ENCODE measurements at regions not wholly inside any gene's neighbourhood (a gene's known extent, or its start where the extent isn't known, plus 50 kb on each side); places are given as distances from the start of the nearest gene placed in this dataset.

DNA sequence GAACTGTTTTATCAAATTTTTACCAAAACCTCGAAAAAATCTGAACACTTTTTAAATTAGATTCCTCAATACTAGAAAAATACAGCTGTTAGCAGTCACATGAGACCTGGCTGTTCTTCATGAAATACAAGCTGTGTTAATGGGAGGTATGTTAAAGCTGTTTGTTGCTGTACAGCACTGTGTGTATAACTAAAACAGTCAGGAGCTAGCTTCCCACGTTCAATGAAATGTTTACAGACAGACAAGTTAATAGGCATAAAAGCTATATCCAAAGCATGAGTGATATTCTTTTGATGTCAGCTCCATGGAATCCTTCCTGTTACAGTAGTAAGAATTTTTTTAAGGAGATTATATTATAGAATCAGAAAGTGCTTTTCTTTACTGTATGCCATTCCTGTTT, 223.2 kb upstream of the FOXD3 start:
- H3K18ac ChIP-seq (ENCODE audit: low read length), result no peak overlapping the region
- no peak for DNase-seq (ENCODE audit: low spot score)
- no peaks in the 10 kb centered on the region for H3K9me3 ChIP-seq (replicated peaks in 1 of 2; ENCODE audit: control insufficient read depth in 2 of 2, insufficient read depth in 1 of 2, low read depth in 1 of 2, low read length in 2 of 2)
- H2BK120ac ChIP-seq (ENCODE audit: low read depth, low read length), result no peak overlapping the region
- no peak overlapping the region for H2BK12ac ChIP-seq (ENCODE audit: low read length)
- no peak overlapping the region for H3K4ac ChIP-seq (ENCODE audit: low read length)
- H2AK5ac ChIP-seq (ENCODE audit: low read depth, low read length), result no peak overlapping the region
- no peak overlapping the region for H3K27ac ChIP-seq (replicated peaks; ENCODE audit: low read length)
- peaks cover 0 to 18% (median 0%) of the 10 kb centered on the region in 3 experiments for H3K27me3 ChIP-seq (ENCODE audit: control insufficient read depth in 3 of 3, insufficient read depth in 3 of 3, low read depth in 1 of 3, low read length in 3 of 3)
- H2BK5ac ChIP-seq (ENCODE audit: low read length), result no peak overlapping the region
- H2AFZ ChIP-seq (ENCODE audit: low read length), result no peak overlapping the region
- no peak overlapping the region for H3K9ac ChIP-seq (ENCODE audit: low read depth, low read length, poor library complexity)
- H3K36me3 ChIP-seq (replicated peaks in 1 of 2; ENCODE audit: control insufficient read depth in 2 of 2, insufficient read depth in 2 of 2, low read length in 2 of 2), result no peaks in the 10 kb centered on the region
- no CpG with 5 or more reads among the region's 2 CpGs for WGBS, 2 donors (ENCODE audit: extremely low coverage in 2 of 2, insufficient read length in 2 of 2, insufficient replicate concordance in 1 of 2)
- no peak overlapping the region for H2BK15ac ChIP-seq (ENCODE audit: low read length)
- no peak overlapping the region for H4K8ac ChIP-seq (ENCODE audit: low read depth, low read length)
- no peak overlapping the region for H3K14ac ChIP-seq (ENCODE audit: low read length)
- no peaks in the 10 kb centered on the region for H3K4me1 ChIP-seq (ENCODE audit: control insufficient read depth in 2 of 2, insufficient read depth in 1 of 2, low read depth in 1 of 2, low read length in 2 of 2)
- no peak overlapping the region for H4K91ac ChIP-seq (ENCODE audit: low read depth, low read length, poor library complexity)
- H3K23ac ChIP-seq (ENCODE audit: low read depth, low read length, poor library complexity), result no peak overlapping the region
- no peaks in the 10 kb centered on the region for H3K79me1 ChIP-seq (ENCODE audit: low read depth, low read length)
- no peak overlapping the region for H3K4me3 ChIP-seq (ENCODE audit: low read length in 2 of 2)
- H3K4me2 ChIP-seq (ENCODE audit: insufficient read depth, low read length, poor library complexity, severe bottlenecking), result no peak overlapping the region

DNA sequence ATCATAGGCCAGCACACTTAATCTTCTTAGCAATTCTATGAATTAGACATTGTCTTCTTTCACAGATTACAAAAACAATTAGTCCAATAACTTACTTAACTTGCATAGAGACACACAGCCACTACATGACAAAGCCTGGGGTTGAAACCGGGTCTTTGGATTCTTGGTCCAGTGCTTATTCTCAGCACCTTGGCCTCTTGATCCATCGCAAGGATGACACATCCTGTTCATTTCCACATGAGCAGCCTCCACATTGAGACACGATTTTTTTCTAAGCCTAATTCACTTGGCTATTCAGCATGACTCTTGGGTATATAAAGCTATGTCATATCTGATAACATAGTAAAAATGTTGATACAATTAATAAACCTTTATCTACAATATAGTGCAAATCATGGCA, 221.0 kb upstream of the FOXD3 start:
- Histone ChIP-seq H3K9me3 (replicated peaks in 1 of 2; ENCODE audit: control insufficient read depth in 2 of 2, insufficient read depth in 1 of 2, low read depth in 1 of 2, low read length in 2 of 2) (no peaks in the 10 kb centered on the region), H3K23ac (ENCODE audit: low read depth, low read length, poor library complexity) (no peak overlapping the region), H2BK12ac (ENCODE audit: low read length) (no peak overlapping the region), H3K27me3 (ENCODE audit: control insufficient read depth in 3 of 3, insufficient read depth in 3 of 3, low read depth in 1 of 3, low read length in 3 of 3) (peaks cover 0 to 10% (median 0%) of the 10 kb centered on the region in 3 experiments), H3K4me2 (ENCODE audit: insufficient read depth, low read length, poor library complexity, severe bottlenecking) (no peak overlapping the region), H2AK5ac (ENCODE audit: low read depth, low read length) (no peak overlapping the region), H2BK15ac (ENCODE audit: low read length) (no peak overlapping the region), H3K4me3 (ENCODE audit: low read length in 2 of 2) (no peak overlapping the region), H3K4ac (ENCODE audit: low read length) (no peak overlapping the region), H3K79me1 (ENCODE audit: low read depth, low read length) (no peaks in the 10 kb centered on the region), H3K27ac (replicated peaks; ENCODE audit: low read length) (no peak overlapping the region), H4K91ac (ENCODE audit: low read depth, low read length, poor library complexity) (no peak overlapping the region), H2BK5ac (ENCODE audit: low read length) (no peak overlapping the region), H3K9ac (ENCODE audit: low read depth, low read length, poor library complexity) (no peak overlapping the region), H3K4me1 (ENCODE audit: control insufficient read depth in 2 of 2, insufficient read depth in 1 of 2, low read depth in 1 of 2, low read length in 2 of 2) (no peaks in the 10 kb centered on the region), H3K14ac (ENCODE audit: low read length) (no peak overlapping the region), H2BK120ac (ENCODE audit: low read depth, low read length) (no peak overlapping the region), H4K8ac (ENCODE audit: low read depth, low read length) (no peak overlapping the region), H3K18ac (ENCODE audit: low read length) (no peak overlapping the region), H2AFZ (ENCODE audit: low read length) (no peak overlapping the region), H3K36me3 (replicated peaks in 1 of 2; ENCODE audit: control insufficient read depth in 2 of 2, insufficient read depth in 2 of 2, low read length in 2 of 2) (no peaks in the 10 kb centered on the region)
- WGBS, 2 donors (ENCODE audit: extremely low coverage in 2 of 2, insufficient read length in 2 of 2, insufficient replicate concordance in 1 of 2), result no CpG with 5 or more reads among the region's 3 CpGs
- DNase-seq (ENCODE audit: low spot score), result no peak

DNA sequence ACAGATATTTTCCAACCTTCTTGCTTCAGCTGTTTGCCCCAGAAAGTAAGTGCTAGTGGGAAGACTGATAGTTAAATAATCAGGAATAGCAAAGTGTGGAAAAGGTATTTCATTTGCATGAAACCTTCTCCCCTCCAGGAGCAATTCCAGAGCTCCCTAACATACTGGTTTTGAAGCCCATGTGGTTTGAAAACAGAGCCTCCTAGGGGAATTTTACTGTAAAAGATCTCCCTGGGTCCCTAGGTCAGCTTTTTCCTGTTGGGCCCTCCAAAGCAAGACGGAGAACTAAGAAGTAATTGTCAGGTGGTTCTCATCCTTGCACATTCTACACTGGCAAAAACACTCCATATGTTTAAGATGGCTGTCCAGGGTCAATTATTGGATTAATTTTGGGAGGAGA, 218.7 kb upstream of the FOXD3 start:
- no peaks in the 10 kb centered on the region for H3K9me3 ChIP-seq (replicated peaks in 1 of 2; ENCODE audit: control insufficient read depth in 2 of 2, insufficient read depth in 1 of 2, low read depth in 1 of 2, low read length in 2 of 2)
- H2BK120ac ChIP-seq (ENCODE audit: low read depth, low read length), result no peak overlapping the region
- no peak overlapping the region for H3K27ac ChIP-seq (replicated peaks; ENCODE audit: low read length)
- H3K23ac ChIP-seq (ENCODE audit: low read depth, low read length, poor library complexity), result no peak overlapping the region
- H2AFZ ChIP-seq (ENCODE audit: low read length), result no peak overlapping the region
- H2BK12ac ChIP-seq (ENCODE audit: low read length), result no peak overlapping the region
- no peak overlapping the region for H4K8ac ChIP-seq (ENCODE audit: low read depth, low read length)
- H3K4me1 ChIP-seq (ENCODE audit: control insufficient read depth in 2 of 2, insufficient read depth in 1 of 2, low read depth in 1 of 2, low read length in 2 of 2), result no peaks in the 10 kb centered on the region
- H3K9ac ChIP-seq (ENCODE audit: low read depth, low read length, poor library complexity), result no peak overlapping the region
- H3K36me3 ChIP-seq (replicated peaks in 1 of 2; ENCODE audit: control insufficient read depth in 2 of 2, insufficient read depth in 2 of 2, low read length in 2 of 2), result no peaks in the 10 kb centered on the region
- H2BK15ac ChIP-seq (ENCODE audit: low read length), result no peak overlapping the region
- H3K14ac ChIP-seq (ENCODE audit: low read length), result no peak overlapping the region
- no peak overlapping the region for H3K4me3 ChIP-seq (ENCODE audit: low read length in 2 of 2)
- no peak for DNase-seq (ENCODE audit: low spot score)
- H2BK5ac ChIP-seq (ENCODE audit: low read length), result no peak overlapping the region
- no peaks in the 10 kb centered on the region for H3K27me3 ChIP-seq (ENCODE audit: control insufficient read depth in 3 of 3, insufficient read depth in 3 of 3, low read depth in 1 of 3, low read length in 3 of 3)
- H4K91ac ChIP-seq (ENCODE audit: low read depth, low read length, poor library complexity), result no peak overlapping the region
- no peak overlapping the region for H3K18ac ChIP-seq (ENCODE audit: low read length)
- H2AK5ac ChIP-seq (ENCODE audit: low read depth, low read length), result no peak overlapping the region
- H3K79me1 ChIP-seq (ENCODE audit: low read depth, low read length), result no peaks in the 10 kb centered on the region
- WGBS, 2 donors (ENCODE audit: extremely low coverage in 2 of 2, insufficient read length in 2 of 2, insufficient replicate concordance in 1 of 2), result no CpG with 5 or more reads among the region's 1 CpG
- no peak overlapping the region for H3K4ac ChIP-seq (ENCODE audit: low read length)
- no peak overlapping the region for H3K4me2 ChIP-seq (ENCODE audit: insufficient read depth, low read length, poor library complexity, severe bottlenecking)

DNA sequence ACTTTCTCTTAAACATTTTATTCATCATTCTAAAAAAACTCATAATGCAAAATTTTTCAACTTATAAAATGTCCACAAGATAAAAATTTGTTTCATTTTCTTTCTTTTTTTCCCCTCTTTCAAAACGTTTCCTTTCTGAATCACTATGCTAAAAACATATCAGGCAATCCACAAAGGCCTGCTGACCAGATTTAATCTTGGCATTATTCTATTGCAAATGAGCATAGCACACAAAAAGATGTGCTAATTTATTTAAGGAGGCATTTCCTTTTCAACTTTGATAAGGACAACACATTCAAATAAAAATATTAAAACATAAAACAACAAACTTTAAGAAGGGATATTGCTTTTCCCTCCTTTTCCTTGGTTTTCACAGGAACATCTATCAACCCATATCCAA, 215.3 kb upstream of the FOXD3 start:
- Histone ChIP-seq H2BK15ac (ENCODE audit: low read length) (no peak overlapping the region), H3K9ac (ENCODE audit: low read depth, low read length, poor library complexity) (no peak overlapping the region), H2AFZ (ENCODE audit: low read length) (no peak overlapping the region), H3K4me3 (ENCODE audit: low read length in 2 of 2) (no peak overlapping the region), H4K8ac (ENCODE audit: low read depth, low read length) (no peak overlapping the region), H2AK5ac (ENCODE audit: low read depth, low read length) (no peak overlapping the region), H3K27me3 (ENCODE audit: control insufficient read depth in 3 of 3, insufficient read depth in 3 of 3, low read depth in 1 of 3, low read length in 3 of 3) (peaks cover 0 to 7% (median 0%) of the 10 kb centered on the region in 3 experiments), H3K9me3 (replicated peaks in 1 of 2; ENCODE audit: control insufficient read depth in 2 of 2, insufficient read depth in 1 of 2, low read depth in 1 of 2, low read length in 2 of 2) (no peaks in the 10 kb centered on the region), H3K14ac (ENCODE audit: low read length) (no peak overlapping the region), H2BK5ac (ENCODE audit: low read length) (no peak overlapping the region), H3K18ac (ENCODE audit: low read length) (no peak overlapping the region), H2BK12ac (ENCODE audit: low read length) (no peak overlapping the region), H3K23ac (ENCODE audit: low read depth, low read length, poor library complexity) (no peak overlapping the region), H3K79me1 (ENCODE audit: low read depth, low read length) (no peaks in the 10 kb centered on the region), H3K4ac (ENCODE audit: low read length) (no peak overlapping the region), H3K36me3 (replicated peaks in 1 of 2; ENCODE audit: control insufficient read depth in 2 of 2, insufficient read depth in 2 of 2, low read length in 2 of 2) (no peaks in the 10 kb centered on the region), H3K27ac (replicated peaks; ENCODE audit: low read length) (no peak overlapping the region), H4K91ac (ENCODE audit: low read depth, low read length, poor library complexity) (no peak overlapping the region), H3K4me2 (ENCODE audit: insufficient read depth, low read length, poor library complexity, severe bottlenecking) (no peak overlapping the region), H3K4me1 (ENCODE audit: control insufficient read depth in 2 of 2, insufficient read depth in 1 of 2, low read depth in 1 of 2, low read length in 2 of 2) (peaks cover 0 to 2% of the 10 kb centered on the region in 2 donors), H2BK120ac (ENCODE audit: low read depth, low read length) (no peak overlapping the region)
- WGBS, 2 donors (ENCODE audit: extremely low coverage in 2 of 2, insufficient read length in 2 of 2, insufficient replicate concordance in 1 of 2), result no CpG with 5 or more reads among the region's 1 CpG
- no peak for DNase-seq (ENCODE audit: low spot score)

Measured in neuronal stem cell (in vitro differentiated cells).